ENCODE measurements at regions not wholly inside any gene's neighbourhood (a gene's known extent, or its start where the extent isn't known, plus 50 kb on each side); places are given as distances from the start of the nearest gene placed in this dataset.

- DNase-seq (ENCODE audit: low read depth in 4 of 4, low spot score in 2 of 4) = no peak
These were observed 621.0 kb downstream of the CCER1 start for GRCh38 chr12:90333939-90334338.

GRCh38 chr12:90333424-90333823, 621.6 kb downstream of the CCER1 start:
- DNase-seq (ENCODE audit: low read depth in 4 of 4, low spot score in 2 of 4) = no peak

GRCh38 chr12:90331821-90332220, 623.2 kb downstream of the CCER1 start:
- no peak for DNase-seq (ENCODE audit: low read depth in 4 of 4, low spot score in 2 of 4)

- no peak for DNase-seq (ENCODE audit: low read depth in 4 of 4, low spot score in 2 of 4)
These were observed 622.6 kb upstream of the ATP2B1 start for GRCh38 chr12:90331262-90331661.

GRCh38 chr12:90327793-90328743, 619.4 kb upstream of the ATP2B1 start:
- DNase-seq (ENCODE audit: low read depth in 4 of 4, low spot score in 2 of 4) = no peak

GRCh38 chr12:90323217-90323616, 614.6 kb upstream of the ATP2B1 start:
- no peak for DNase-seq (ENCODE audit: low read depth in 4 of 4, low spot score in 2 of 4)

GRCh38 chr12:90322006-90322405, 613.4 kb upstream of the ATP2B1 start:
- no peak for DNase-seq (ENCODE audit: low read depth in 4 of 4, low spot score in 2 of 4)

GRCh38 chr12:90321369-90321768, 612.7 kb upstream of the ATP2B1 start:
- no peak for DNase-seq (ENCODE audit: low read depth in 4 of 4, low spot score in 2 of 4)

- no peak for DNase-seq (ENCODE audit: low read depth in 4 of 4, low spot score in 2 of 4)
These were observed 602.9 kb upstream of the ATP2B1 start for GRCh38 chr12:90311561-90311960.

GRCh38 chr12:90305379-90305778, 596.7 kb upstream of the ATP2B1 start:
- DNase-seq (ENCODE audit: low read depth in 4 of 4, low spot score in 2 of 4) = no peak

GRCh38 chr12:90304231-90304630, 595.6 kb upstream of the ATP2B1 start:
- DNase-seq (ENCODE audit: low read depth in 4 of 4, low spot score in 2 of 4) = no peak

- no peak for DNase-seq (ENCODE audit: low read depth in 4 of 4, low spot score in 2 of 4)
These were observed 595.1 kb upstream of the ATP2B1 start for GRCh38 chr12:90303771-90304170.

GRCh38 chr12:90301561-90302133, 593.0 kb upstream of the ATP2B1 start:
- DNase-seq (ENCODE audit: low read depth in 4 of 4, low spot score in 2 of 4) = no peak

GRCh38 chr12:90301095-90301494, 592.5 kb upstream of the ATP2B1 start:
- no peak for DNase-seq (ENCODE audit: low read depth in 4 of 4, low spot score in 2 of 4)

GRCh38 chr12:90299666-90300065, 591.0 kb upstream of the ATP2B1 start:
- DNase-seq (ENCODE audit: low read depth in 4 of 4, low spot score in 2 of 4) = no peak

- no peak for DNase-seq (ENCODE audit: low read depth in 4 of 4, low spot score in 2 of 4)
These were observed 590.5 kb upstream of the ATP2B1 start for GRCh38 chr12:90299121-90299520.

- DNase-seq (ENCODE audit: low read depth in 4 of 4, low spot score in 2 of 4) = no peak
These were observed 589.8 kb upstream of the ATP2B1 start for GRCh38 chr12:90298289-90298948.

- DNase-seq (ENCODE audit: low read depth in 4 of 4, low spot score in 2 of 4) = no peak
These were observed 587.2 kb upstream of the ATP2B1 start for GRCh38 chr12:90295858-90296257.

- peak in 1 of 4 donors; percentile 6 for DNase-seq (ENCODE audit: low read depth in 4 of 4, low spot score in 2 of 4)
These were observed 583.5 kb upstream of the ATP2B1 start for GRCh38 chr12:90292183-90292582.

- DNase-seq (ENCODE audit: low read depth in 4 of 4, low spot score in 2 of 4) = peak in 1 of 4 donors; percentile 7
These were observed 582.6 kb upstream of the ATP2B1 start for GRCh38 chr12:90290980-90291975.

All from left renal cortex interstitium (tissue), 4 donors.